GM12878 (cell line): ENCODE measurements at regions not wholly inside any gene's neighbourhood (a gene's known extent, or its start where the extent isn't known, plus 50 kb on each side); places are given as distances from the start of the nearest gene placed in this dataset.

Source experiments
- ATAC-seq: fragments of 200-7000 bp; cut with Tn5 transposase; 3 replicates; pipeline ENCODE4 v1.9.1; 2020; ENCODE audit warnings: mild to moderate bottlenecking, moderate library complexity
- BruUV-seq: library from RNA; stranded (reverse); fragments of 400-500 nt; replicated peaks from 2 replicates; lab custom pipeline; 2021; lab: Mats Ljungman, UMichigan
- CTCF ChIA-PET: fragments of 300-600 bp; sonication (Branson Sonifier 250); formaldehyde crosslinking; extraction: SDS; loops from one replicate; lab custom pipeline; 2021; ENCODE audit warnings: inconsistent platforms; lab: Yijun Ruan, JAX
- POLR2A ChIA-PET: fragments of 350-600 bp; formaldehyde crosslinking; extraction: SDS; loops from one replicate; lab custom pipeline; 2021; ENCODE audit warnings: inconsistent platforms; lab: Charles Lee
- RAD21 ChIA-PET: fragments of 300-600 bp; sonication (Branson Sonifier 250); formaldehyde crosslinking; loops from one replicate; lab custom pipeline; 2023; ENCODE audit warnings: antibody characterized with exemption; ENCODE audit not compliant: unreplicated experiment; lab: Charles Lee
- SMC1A ChIA-PET: fragments of 300-600 bp; sonication (Branson Sonifier 250); formaldehyde crosslinking; loops from one replicate; lab custom pipeline; 2023; ENCODE audit not compliant: unreplicated experiment, uncharacterized antibody; lab: Charles Lee
- DNase-seq: peaks from one replicate; pipeline ENCODE4 v3.0.0-alpha.2; 2011; ENCODE audit warnings: low read depth, low spot score
- FAIRE-seq: peaks from 3 replicates; lab custom pipeline; 2011; peaks lifted over from hg19 to GRCh38; lab: Jason Lieb, UNC
- H2AFZ ChIP-seq: 2 replicates; pipeline ENCODE4 v1.6.0; 2011; ENCODE audit warnings: low read depth, low read length, control low read depth; ENCODE audit not compliant: control insufficient read depth
- H3K27ac ChIP-seq: 2 replicates; pipeline ENCODE4 v1.5.1; 2011; ENCODE audit warnings: control low read depth; ENCODE audit not compliant: control insufficient read depth, insufficient read depth
- H3K27me3 ChIP-seq, 2 experiments: replicated peaks in 1 of 2; 2 replicates each; pipeline versions ENCODE4 v1.6.0 to v1.6.1; 2011; ENCODE audit warnings: low read length in 1 of 2; ENCODE audit not compliant: control insufficient read depth in 2 of 2, insufficient read depth in 2 of 2
- H3K36me3 ChIP-seq, 2 experiments: 2 replicates each; pipeline ENCODE4 v1.5.1; 2011; ENCODE audit warnings: low read length in 1 of 2; ENCODE audit not compliant: control insufficient read depth in 2 of 2, insufficient read depth in 2 of 2
- H3K4me1 ChIP-seq: 2 replicates; pipeline ENCODE4 v1.6.1; 2011; ENCODE audit warnings: mild to moderate bottlenecking, low read length, moderate library complexity, mixed read lengths; ENCODE audit not compliant: control insufficient read depth, insufficient read depth
- H3K4me2 ChIP-seq: 2 replicates; pipeline ENCODE4 v1.6.0; 2011; ENCODE audit warnings: control low read depth; ENCODE audit not compliant: control insufficient read depth, insufficient read depth
- H3K4me3 ChIP-seq: fragments of 200-600 bp; sonication (generic); 2 replicates; pipeline ENCODE4 v1.5.1; 2016
- H3K79me2 ChIP-seq: 2 replicates; pipeline ENCODE4 v1.6.0; 2011; ENCODE audit warnings: low read length; ENCODE audit not compliant: control insufficient read depth, insufficient read depth
- H3K9ac ChIP-seq: 2 replicates; pipeline ENCODE4 v1.8.0; 2011; ENCODE audit warnings: low read length, control low read depth, mixed read lengths; ENCODE audit not compliant: control insufficient read depth, insufficient read depth
- H3K9me3 ChIP-seq: replicated peaks from 3 replicates; pipeline ENCODE4 v1.5.1; 2011; ENCODE audit warnings: mild to moderate bottlenecking, low read length; ENCODE audit not compliant: control insufficient read depth, insufficient read depth
- H4K20me1 ChIP-seq: 2 replicates; pipeline ENCODE4 v1.6.0; 2011; ENCODE audit not compliant: control insufficient read depth, insufficient read depth
- EED ChIP-seq: sonication (generic); IDR thresholded peaks from 2 replicates; pipeline ENCODE4 v1.6.1; 2016; ENCODE audit warnings: antibody characterized with exemption, low read depth
- KAT2A ChIP-seq: conservative IDR thresholded peaks from 2 replicates; pipeline ENCODE4 v1.6.1; 2011; ENCODE audit warnings: low read depth, low read length; ENCODE audit not compliant: control insufficient read depth
- MEF2A ChIP-seq: IDR thresholded peaks from 2 replicates; pipeline ENCODE4 v1.6.1; 2011; ENCODE audit warnings: low read depth, mild to moderate bottlenecking, low read length, moderate library complexity; ENCODE audit not compliant: insufficient read depth
- MTA2 ChIP-seq: fragments of 450-650 bp; IDR thresholded peaks from 2 replicates; pipeline ENCODE4 v1.6.1; 2016; ENCODE audit warnings: low read depth, mild to moderate bottlenecking, moderate library complexity
- NFIC ChIP-seq: IDR thresholded peaks from 2 replicates; pipeline ENCODE4 v1.6.1; 2012; ENCODE audit warnings: low read depth, mild to moderate bottlenecking, inconsistent platforms, low read length, moderate library complexity
- PML ChIP-seq: IDR thresholded peaks from 2 replicates; pipeline ENCODE4 v1.6.1; 2012; ENCODE audit warnings: low read length, inconsistent platforms
- RBBP5 ChIP-seq: fragments of 200-600 bp; sonication (generic); conservative IDR thresholded peaks from 2 replicates; pipeline ENCODE4 v1.6.1; 2016
- RUNX3 ChIP-seq: IDR thresholded peaks from 2 replicates; pipeline ENCODE4 v1.6.1; 2012; ENCODE audit warnings: low read length, inconsistent platforms
- SMAD5 ChIP-seq: IDR thresholded peaks from 2 replicates; pipeline ENCODE4 v1.6.1; 2016; ENCODE audit warnings: antibody characterized with exemption, low read depth
- SPI1 ChIP-seq: IDR thresholded peaks from 2 replicates; pipeline ENCODE4 v1.6.1; 2011; ENCODE audit warnings: low read depth, mild to moderate bottlenecking, low read length, moderate library complexity, borderline replicate concordance; ENCODE audit not compliant: insufficient read depth
- SUPT20H ChIP-seq: IDR thresholded peaks from 2 replicates; pipeline ENCODE4 v1.6.1; 2011; ENCODE audit warnings: low read depth, mild to moderate bottlenecking, low read length, moderate library complexity, borderline replicate concordance; ENCODE audit not compliant: control insufficient read depth
- YY1 ChIP-seq: IDR thresholded peaks from 2 replicates; pipeline ENCODE4 v1.6.1; 2011; ENCODE audit warnings: low read depth, mild to moderate bottlenecking, low read length
- ZNF384 ChIP-seq: IDR thresholded peaks from 2 replicates; pipeline ENCODE4 v1.6.1; 2012; ENCODE audit warnings: low read depth, mild to moderate bottlenecking, low read length, improper control_type of control experiment, borderline replicate concordance
- ZSCAN29 ChIP-seq: fragments of 450-650 bp; IDR thresholded peaks from 2 replicates; pipeline ENCODE4 v1.6.1; 2017; ENCODE audit warnings: mild to moderate bottlenecking, moderate library complexity
- WGBS: methylation state at CpG from one replicate; pipeline ENCODE4 v1.1.6; 2016; ENCODE audit warnings: low lambda C conversion rate; ENCODE audit not compliant: insufficient replicate concordance, insufficient coverage; ENCODE audit errors: missing lambda C conversion rate; 5-methylcytosine and 5-hydroxymethylcytosine counted together
- in situ Hi-C: fragments of 300-500 bp; cut with MboI; formaldehyde crosslinking; loops from 9 replicates; pipeline ENCODE4 v1.14.3; 2018; ENCODE audit warnings: mixed read lengths
- intact Hi-C: fragments of 100-400 bp; cut with micrococcal nuclease; formaldehyde crosslinking; loops from one replicate; pipeline ENCODE4 v1.14.2; 2022; ENCODE audit not compliant: unreplicated experiment
- TF ChIP-seq, protein P1 (sequence below): fragments of 450-650 bp; IDR thresholded peaks from 2 replicates; pipeline ENCODE4 v1.6.1; 2016; ENCODE audit warnings: mild to moderate bottlenecking

DNA sequence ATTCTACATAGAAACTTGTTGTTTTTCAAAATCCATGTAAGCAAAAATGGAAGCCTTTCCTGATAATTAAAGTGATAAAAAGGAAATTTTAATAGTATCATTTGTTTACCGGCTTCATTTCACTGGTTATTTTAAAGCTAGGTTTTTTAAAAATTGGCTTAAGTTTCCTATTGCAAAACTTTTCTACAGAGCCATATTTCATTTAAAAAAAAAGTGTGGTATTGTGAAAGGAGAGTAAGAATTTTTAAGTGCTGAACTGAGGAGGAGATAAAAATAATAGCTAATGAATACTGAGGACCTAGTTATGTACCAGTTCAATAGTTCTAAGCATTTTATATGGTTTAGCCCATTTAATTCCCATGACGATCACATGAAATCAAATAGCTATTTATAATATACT is 172.2 kb upstream of the COL1A2 start:
- ChIA-PET RAD21 (interaction anchor here (0.8 to 1.9 kb wide), 10 partner anchors 16 to 423 kb away, joined by 3 to 10 read pairs (median 4); no protein-coding TSS in a partner anchor), SMC1A (interaction anchor here (0.7 to 1.9 kb wide), 23 partner anchors 9 to 779 kb away, joined by 3 to 13 read pairs (median 4); partner anchors contain the start of gene GNGT1), CTCF (interaction anchor here (0.7 to 2.2 kb wide), 19 partner anchors 10 to 621 kb away, joined by 3 to 18 read pairs (median 4); no protein-coding TSS in a partner anchor), POLR2A (interaction anchor here (1.1 kb wide), 1 partner anchor 9 kb away, joined by 3 read pairs; no protein-coding TSS in a partner anchor)
- intact Hi-C loops: loop anchor here (5.0 kb wide), 3 partner anchors 135 to 425 kb away; no protein-coding TSS in a partner anchor
- no peak overlapping the region for H3K4me3 ChIP-seq
- no peaks in the 10 kb centered on the region for H3K9me3 ChIP-seq
- H3K36me3 ChIP-seq: no peaks in the 10 kb centered on the region
- WGBS: 65% methylated on average over 2 of the region's 2 CpGs
- ATAC-seq (no peak), DNase-seq (no peak), FAIRE-seq (no peak)
- TF ChIP-seq ZNF384 (no peak), PML (no peak), SUPT20H (no peak), SPI1 (no peak), RBBP5 (no peak), EED (no peak), KAT2A (no peak), NFIC (no peak), RUNX3 (no peak), YY1 (no peak), ZSCAN29 (no peak), MEF2A (no peak), SMAD5 (no peak), MTA2 (no peak)
- TF ChIP-seq, protein P1, sequence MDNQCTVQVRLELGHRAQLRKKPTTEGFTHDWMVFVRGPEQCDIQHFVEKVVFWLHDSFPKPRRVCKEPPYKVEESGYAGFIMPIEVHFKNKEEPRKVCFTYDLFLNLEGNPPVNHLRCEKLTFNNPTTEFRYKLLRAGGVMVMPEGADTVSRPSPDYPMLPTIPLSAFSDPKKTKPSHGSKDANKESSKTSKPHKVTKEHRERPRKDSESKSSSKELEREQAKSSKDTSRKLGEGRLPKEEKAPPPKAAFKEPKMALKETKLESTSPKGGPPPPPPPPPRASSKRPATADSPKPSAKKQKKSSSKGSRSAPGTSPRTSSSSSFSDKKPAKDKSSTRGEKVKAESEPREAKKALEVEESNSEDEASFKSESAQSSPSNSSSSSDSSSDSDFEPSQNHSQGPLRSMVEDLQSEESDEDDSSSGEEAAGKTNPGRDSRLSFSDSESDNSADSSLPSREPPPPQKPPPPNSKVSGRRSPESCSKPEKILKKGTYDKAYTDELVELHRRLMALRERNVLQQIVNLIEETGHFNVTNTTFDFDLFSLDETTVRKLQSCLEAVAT: no peak
- in situ Hi-C loops: no loop called here
- H3K27me3 ChIP-seq: no peaks in the 10 kb centered on the region
- no peak overlapping the region for H2AFZ ChIP-seq
- no peaks in the 10 kb centered on the region for H4K20me1 ChIP-seq
- no peak overlapping the region for H3K4me2 ChIP-seq
- no peaks in the 10 kb centered on the region for H3K4me1 ChIP-seq
- no peaks in the 10 kb centered on the region for H3K79me2 ChIP-seq
- no peak overlapping the region for H3K27ac ChIP-seq
- no peak overlapping the region for H3K9ac ChIP-seq
- BruUV-seq: no TSS peak
